ENCODE measurements at regions not wholly inside any gene's neighbourhood (a gene's known extent, or its start where the extent isn't known, plus 50 kb on each side); places are given as distances from the start of the nearest gene placed in this dataset.

GRCh38 chr3:30184091-30184810, 422.1 kb upstream of the TGFBR2 start:
- no peak for ATAC-seq (ENCODE audit: low FRiP score)
- no peaks in the 10 kb centered on the region for H3K27me3 ChIP-seq (ENCODE audit: control insufficient read depth in 1 of 2, insufficient read depth in 2 of 2, low read length in 1 of 2)
- H3K4me3 ChIP-seq (ENCODE audit: low read length in 2 of 2): no peak overlapping the region
- H3K9me3 ChIP-seq (ENCODE audit: control insufficient read depth, low read length): no peaks in the 10 kb centered on the region
- no peaks in the 10 kb centered on the region for H3K4me1 ChIP-seq (ENCODE audit: control insufficient read depth in 1 of 2, insufficient read depth in 2 of 2, low read length in 2 of 2)
- 86 to 87% methylated on average over 1 of the region's 1 CpG for WGBS, 2 donors
- intact Hi-C loops (cut with DNase I): loop anchor here in 1 of 2 donors (10.0 kb wide), 1 partner anchor 139 kb away; no protein-coding TSS in a partner anchor
- no peak overlapping the region for H3K27ac ChIP-seq (ENCODE audit: low read depth in 1 of 2, low read length in 2 of 2)
- DNase-seq: no peak
- no peaks in the 10 kb centered on the region for H3K36me3 ChIP-seq (ENCODE audit: control insufficient read depth in 1 of 2, insufficient read depth in 2 of 2, low read length in 1 of 2)

- no peaks in the 10 kb centered on the region for H3K4me1 ChIP-seq (ENCODE audit: control insufficient read depth in 1 of 2, insufficient read depth in 2 of 2, low read length in 2 of 2)
- H3K4me3 ChIP-seq (ENCODE audit: low read length in 2 of 2): no peak overlapping the region
- ATAC-seq (ENCODE audit: low FRiP score): no peak
- DNase-seq: no peak
- H3K36me3 ChIP-seq (ENCODE audit: control insufficient read depth in 1 of 2, insufficient read depth in 2 of 2, low read length in 1 of 2): no peaks in the 10 kb centered on the region
- no peaks in the 10 kb centered on the region for H3K9me3 ChIP-seq (ENCODE audit: control insufficient read depth, low read length)
- no peak overlapping the region for H3K27ac ChIP-seq (ENCODE audit: low read depth in 1 of 2, low read length in 2 of 2)
- intact Hi-C loops (cut with DNase I): loop anchor here in 1 of 2 donors (10.0 kb wide), 1 partner anchor 141 kb away; no protein-coding TSS in a partner anchor
- no peaks in the 10 kb centered on the region for H3K27me3 ChIP-seq (ENCODE audit: control insufficient read depth in 1 of 2, insufficient read depth in 2 of 2, low read length in 1 of 2)
These were observed 420.5 kb upstream of the TGFBR2 start for GRCh38 chr3:30185872-30186271.

GRCh38 chr3:30186741-30187219, 419.6 kb upstream of the TGFBR2 start:
- no peaks in the 10 kb centered on the region for H3K36me3 ChIP-seq (ENCODE audit: control insufficient read depth in 1 of 2, insufficient read depth in 2 of 2, low read length in 1 of 2)
- intact Hi-C loops (cut with DNase I): loop anchor here in 1 of 2 donors (10.0 kb wide), 1 partner anchor 142 kb away; no protein-coding TSS in a partner anchor
- WGBS, 2 donors: 62 to 69% methylated on average over 3 of the region's 3 CpGs
- no peak for ATAC-seq (ENCODE audit: low FRiP score)
- H3K27me3 ChIP-seq (ENCODE audit: control insufficient read depth in 1 of 2, insufficient read depth in 2 of 2, low read length in 1 of 2): no peaks in the 10 kb centered on the region
- no peak overlapping the region for H3K27ac ChIP-seq (ENCODE audit: low read depth in 1 of 2, low read length in 2 of 2)
- no peak overlapping the region for H3K4me3 ChIP-seq (ENCODE audit: low read length in 2 of 2)
- no peaks in the 10 kb centered on the region for H3K4me1 ChIP-seq (ENCODE audit: control insufficient read depth in 1 of 2, insufficient read depth in 2 of 2, low read length in 2 of 2)
- no peak for DNase-seq
- H3K9me3 ChIP-seq (ENCODE audit: control insufficient read depth, low read length): no peaks in the 10 kb centered on the region

DNA sequence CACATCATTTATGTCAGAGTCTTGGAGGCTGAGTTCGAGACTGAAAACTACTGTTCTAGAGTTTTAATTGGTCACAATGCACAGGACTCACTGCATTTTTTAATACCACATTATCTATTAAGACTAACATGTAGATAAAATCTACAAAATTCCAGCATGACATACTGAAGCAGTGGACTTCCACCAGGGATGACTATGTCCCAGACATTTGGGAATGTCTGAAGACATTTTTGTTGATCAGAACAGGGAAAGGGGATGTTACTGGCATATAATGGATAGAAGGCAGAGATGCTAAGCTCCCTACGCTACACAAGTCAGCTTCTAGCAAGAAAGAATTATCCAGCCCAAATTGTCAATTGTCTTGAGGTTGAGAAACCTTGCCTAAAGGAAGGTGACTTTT, 419.0 kb upstream of the TGFBR2 start:
- H3K36me3 ChIP-seq (ENCODE audit: control insufficient read depth in 1 of 2, insufficient read depth in 2 of 2, low read length in 1 of 2): no peaks in the 10 kb centered on the region
- no peak for ATAC-seq (ENCODE audit: low FRiP score)
- no peak for DNase-seq
- no peak overlapping the region for H3K27ac ChIP-seq (ENCODE audit: low read depth in 1 of 2, low read length in 2 of 2)
- no peaks in the 10 kb centered on the region for H3K9me3 ChIP-seq (ENCODE audit: control insufficient read depth, low read length)
- no peaks in the 10 kb centered on the region for H3K27me3 ChIP-seq (ENCODE audit: control insufficient read depth in 1 of 2, insufficient read depth in 2 of 2, low read length in 1 of 2)
- 99 to 100% methylated on average over 2 of the region's 2 CpGs for WGBS, 2 donors
- H3K4me1 ChIP-seq (ENCODE audit: control insufficient read depth in 1 of 2, insufficient read depth in 2 of 2, low read length in 2 of 2): no peaks in the 10 kb centered on the region
- intact Hi-C loops (cut with DNase I): loop anchor here in 1 of 2 donors (10.0 kb wide), 1 partner anchor 143 kb away; no protein-coding TSS in a partner anchor
- H3K4me3 ChIP-seq (ENCODE audit: low read length in 2 of 2): no peak overlapping the region

- Histone ChIP-seq H3K27ac (ENCODE audit: low read depth in 1 of 2, low read length in 2 of 2) (no peak overlapping the region), H3K9me3 (ENCODE audit: control insufficient read depth, low read length) (no peaks in the 10 kb centered on the region), H3K36me3 (ENCODE audit: control insufficient read depth in 1 of 2, insufficient read depth in 2 of 2, low read length in 1 of 2) (no peaks in the 10 kb centered on the region), H3K4me3 (ENCODE audit: low read length in 2 of 2) (no peak overlapping the region), H3K4me1 (ENCODE audit: control insufficient read depth in 1 of 2, insufficient read depth in 2 of 2, low read length in 2 of 2) (no peaks in the 10 kb centered on the region), H3K27me3 (ENCODE audit: control insufficient read depth in 1 of 2, insufficient read depth in 2 of 2, low read length in 1 of 2) (no peaks in the 10 kb centered on the region)
- WGBS, 2 donors: 97 to 98% methylated on average over 1 of the region's 1 CpG
- intact Hi-C loops (cut with DNase I): loop anchor here in 1 of 2 donors (10.0 kb wide), 1 partner anchor 144 kb away; no protein-coding TSS in a partner anchor
- DNase-seq (no peak), ATAC-seq (ENCODE audit: low FRiP score) (no peak)
These were observed 417.7 kb upstream of the TGFBR2 start for GRCh38 chr3:30188713-30189112.

GRCh38 chr3:30189900-30190299, 416.5 kb upstream of the TGFBR2 start:
- no peaks in the 10 kb centered on the region for H3K36me3 ChIP-seq (ENCODE audit: control insufficient read depth in 1 of 2, insufficient read depth in 2 of 2, low read length in 1 of 2)
- no peak overlapping the region for H3K27ac ChIP-seq (ENCODE audit: low read depth in 1 of 2, low read length in 2 of 2)
- H3K4me3 ChIP-seq (ENCODE audit: low read length in 2 of 2): no peak overlapping the region
- ATAC-seq (ENCODE audit: low FRiP score): no peak
- DNase-seq: no peak
- H3K4me1 ChIP-seq (ENCODE audit: control insufficient read depth in 1 of 2, insufficient read depth in 2 of 2, low read length in 2 of 2): no peaks in the 10 kb centered on the region
- intact Hi-C loops (cut with DNase I): loop anchor here (10.0 kb wide), 2 partner anchors 145 to 505 kb away; no protein-coding TSS in a partner anchor
- H3K9me3 ChIP-seq (ENCODE audit: control insufficient read depth, low read length): no peaks in the 10 kb centered on the region
- WGBS, 2 donors: 69 to 72% methylated on average over 3 of the region's 3 CpGs
- H3K27me3 ChIP-seq (ENCODE audit: control insufficient read depth in 1 of 2, insufficient read depth in 2 of 2, low read length in 1 of 2): no peaks in the 10 kb centered on the region

DNA sequence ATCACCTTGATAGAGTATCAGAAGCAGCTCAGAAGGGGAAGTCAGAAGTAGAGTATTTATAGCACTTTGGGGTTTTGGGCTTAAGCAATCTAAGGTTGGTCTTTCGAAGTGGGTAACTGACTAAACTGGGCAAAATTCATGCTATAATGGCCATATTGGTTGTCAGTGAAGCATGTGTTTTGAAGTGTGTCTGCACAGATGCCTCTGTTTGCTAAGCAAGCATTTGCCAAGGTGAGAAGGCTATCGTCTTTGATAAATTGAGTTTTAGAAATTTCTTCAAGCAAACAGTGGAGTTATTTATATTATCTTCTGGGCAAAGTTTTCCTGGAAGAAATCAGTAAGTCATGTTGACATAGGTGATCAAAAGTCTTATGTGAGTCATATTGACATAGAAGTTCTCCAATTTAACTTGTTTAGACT, 412.8 kb upstream of the TGFBR2 start:
- no peak overlapping the region for H3K4me3 ChIP-seq (ENCODE audit: low read length in 2 of 2)
- H3K4me1 ChIP-seq (ENCODE audit: control insufficient read depth in 1 of 2, insufficient read depth in 2 of 2, low read length in 2 of 2): no peaks in the 10 kb centered on the region
- H3K36me3 ChIP-seq (ENCODE audit: control insufficient read depth in 1 of 2, insufficient read depth in 2 of 2, low read length in 1 of 2): no peaks in the 10 kb centered on the region
- no peaks in the 10 kb centered on the region for H3K27me3 ChIP-seq (ENCODE audit: control insufficient read depth in 1 of 2, insufficient read depth in 2 of 2, low read length in 1 of 2)
- WGBS, 2 donors: 42 to 65% methylated on average over 2 of the region's 2 CpGs
- no peak for ATAC-seq (ENCODE audit: low FRiP score)
- H3K27ac ChIP-seq (ENCODE audit: low read depth in 1 of 2, low read length in 2 of 2): no peak overlapping the region
- intact Hi-C loops (cut with DNase I): loop anchor here in 1 of 2 donors (10.0 kb wide), 1 partner anchor 501 kb away; no protein-coding TSS in a partner anchor
- H3K9me3 ChIP-seq (ENCODE audit: control insufficient read depth, low read length): no peaks in the 10 kb centered on the region
- no peak for DNase-seq

- Histone ChIP-seq H3K9me3 (ENCODE audit: control insufficient read depth, low read length) (no peaks in the 10 kb centered on the region), H3K4me3 (ENCODE audit: low read length in 2 of 2) (no peak overlapping the region), H3K4me1 (ENCODE audit: control insufficient read depth in 1 of 2, insufficient read depth in 2 of 2, low read length in 2 of 2) (peaks cover 0 to 4% of the 10 kb centered on the region in 2 donors), H3K36me3 (ENCODE audit: control insufficient read depth in 1 of 2, insufficient read depth in 2 of 2, low read length in 1 of 2) (no peaks in the 10 kb centered on the region), H3K27me3 (ENCODE audit: control insufficient read depth in 1 of 2, insufficient read depth in 2 of 2, low read length in 1 of 2) (no peaks in the 10 kb centered on the region), H3K27ac (ENCODE audit: low read depth in 1 of 2, low read length in 2 of 2) (no peak overlapping the region)
- ATAC-seq (ENCODE audit: low FRiP score): no peak
- 68 to 95% methylated on average over 2 of the region's 2 CpGs for WGBS, 2 donors
- DNase-seq: no peak
- intact Hi-C loops (cut with DNase I): loop anchor here (5.0 to 10.0 kb wide), 2 partner anchors 83 to 499 kb away; no protein-coding TSS in a partner anchor
These were observed 411.0 kb upstream of the TGFBR2 start for GRCh38 chr3:30195352-30195751.

DNA sequence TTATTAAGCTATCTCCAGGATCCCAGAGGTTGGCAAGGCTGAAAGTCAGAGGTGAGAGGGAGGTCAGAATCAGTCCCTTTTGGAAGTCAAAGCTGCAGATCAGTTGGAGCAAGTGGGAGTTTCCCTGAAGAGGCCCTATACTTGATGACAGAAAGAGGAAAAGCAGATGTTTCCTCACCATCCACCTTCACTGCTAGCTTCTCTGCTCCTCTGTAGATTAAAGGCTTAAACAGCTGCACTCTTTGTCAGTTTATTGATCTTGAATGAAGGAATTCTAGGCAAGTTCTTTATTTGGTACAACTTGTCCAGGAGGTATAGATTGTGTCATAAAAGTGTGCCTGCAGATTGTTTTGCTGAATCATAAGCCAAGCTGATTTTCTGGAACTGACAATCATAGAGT, 408.2 kb upstream of the TGFBR2 start:
- Histone ChIP-seq H3K9me3 (ENCODE audit: control insufficient read depth, low read length) (no peaks in the 10 kb centered on the region), H3K4me3 (ENCODE audit: low read length in 2 of 2) (no peak overlapping the region), H3K4me1 (ENCODE audit: control insufficient read depth in 1 of 2, insufficient read depth in 2 of 2, low read length in 2 of 2) (peaks cover 0 to 4% of the 10 kb centered on the region in 2 donors), H3K36me3 (ENCODE audit: control insufficient read depth in 1 of 2, insufficient read depth in 2 of 2, low read length in 1 of 2) (no peaks in the 10 kb centered on the region), H3K27ac (ENCODE audit: low read depth in 1 of 2, low read length in 2 of 2) (no peak overlapping the region), H3K27me3 (ENCODE audit: control insufficient read depth in 1 of 2, insufficient read depth in 2 of 2, low read length in 1 of 2) (no peaks in the 10 kb centered on the region)
- ATAC-seq (ENCODE audit: low FRiP score) (no peak), DNase-seq (no peak)
- intact Hi-C loops (cut with DNase I): loop anchor here (5.0 to 10.0 kb wide), 2 partner anchors 86 to 497 kb away; no protein-coding TSS in a partner anchor

Data from aorta (tissue), 5 donors.